ENCODE measurements at regions not wholly inside any gene's neighbourhood (a gene's known extent, or its start where the extent isn't known, plus 50 kb on each side); places are given as distances from the start of the nearest gene placed in this dataset.

DNA sequence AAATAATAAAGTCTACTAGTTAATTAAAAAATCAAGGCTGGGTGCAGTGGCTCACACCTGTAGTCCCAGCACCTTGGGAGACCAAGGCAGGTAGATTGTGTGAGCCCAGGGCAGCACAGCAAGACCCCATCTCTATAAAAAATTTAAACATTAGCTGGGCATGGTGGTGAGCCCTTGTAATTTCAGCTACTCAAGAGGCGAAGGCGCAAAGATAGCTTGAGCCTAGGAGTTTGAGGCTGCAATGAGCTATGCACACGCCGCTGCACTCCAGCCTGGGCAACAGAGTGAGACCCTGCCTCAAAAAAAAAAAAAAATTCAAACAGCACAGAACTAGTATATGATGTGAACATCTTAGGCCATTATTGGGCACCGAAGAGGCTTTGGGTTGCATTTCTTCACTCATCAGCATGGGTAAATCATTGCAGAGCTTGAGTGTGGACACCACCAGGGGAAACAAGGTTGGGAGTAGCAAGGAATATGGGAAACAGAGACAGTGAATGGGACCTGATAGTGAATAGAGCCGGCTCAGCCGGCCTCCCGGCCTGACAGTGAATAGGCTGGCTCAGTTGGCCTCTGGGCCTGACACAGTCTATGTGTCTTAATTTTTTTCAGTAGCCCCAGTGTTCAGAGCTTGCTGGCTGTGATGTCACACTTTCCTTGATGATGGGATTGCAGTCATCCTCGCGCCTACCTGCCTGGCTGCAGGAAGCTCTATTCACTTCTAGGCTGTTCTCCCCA, 89.1 kb upstream of the ERRFI1 start:
- no peak for DNase-seq (ENCODE audit: low spot score)

DNA sequence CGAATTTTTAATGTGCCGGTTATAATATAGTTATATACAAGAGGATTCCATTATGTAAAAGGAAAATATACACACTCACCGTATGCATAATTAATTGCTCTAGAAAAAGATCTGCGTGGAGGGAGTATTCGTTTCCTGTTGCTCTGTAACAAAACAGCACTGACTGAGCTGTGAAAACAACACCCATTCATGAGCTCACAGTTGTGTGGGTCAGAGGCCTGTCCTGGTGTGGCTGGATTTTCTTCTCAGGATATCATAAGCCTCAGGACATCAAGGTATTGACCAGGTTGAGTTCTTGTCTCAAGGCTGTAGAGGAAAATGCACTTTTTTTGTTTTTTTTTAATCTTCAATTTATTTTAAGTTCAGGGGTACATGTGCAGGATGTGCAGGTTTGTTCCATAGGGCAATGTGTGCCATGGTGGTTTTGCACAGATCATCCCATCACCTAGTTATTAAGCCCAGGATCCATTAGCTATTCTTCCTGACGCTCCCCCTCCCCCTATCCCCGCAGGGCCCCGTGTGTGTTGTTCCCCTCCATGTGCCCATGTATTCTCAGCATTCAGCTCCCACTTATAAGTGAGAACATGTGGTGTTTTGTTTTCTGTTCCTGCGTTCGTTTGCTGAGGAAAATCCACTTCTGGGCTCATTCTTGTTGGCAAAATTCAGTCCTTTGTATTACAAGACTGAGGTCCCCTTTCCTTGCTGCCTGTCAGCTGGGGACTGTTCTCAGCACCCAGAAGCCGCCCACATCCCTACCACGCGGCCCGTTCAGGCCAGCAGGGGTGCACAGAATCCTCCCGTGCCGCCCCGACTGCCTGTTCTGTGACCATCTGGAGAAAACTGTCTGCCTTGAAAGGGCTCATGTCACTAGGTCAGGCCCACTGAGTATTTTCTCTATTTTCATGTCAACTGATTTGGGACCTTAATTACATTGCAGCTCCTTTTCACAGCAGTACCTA, 87.4 kb upstream of the ERRFI1 start:
- no peak for DNase-seq (ENCODE audit: low spot score)

DNA sequence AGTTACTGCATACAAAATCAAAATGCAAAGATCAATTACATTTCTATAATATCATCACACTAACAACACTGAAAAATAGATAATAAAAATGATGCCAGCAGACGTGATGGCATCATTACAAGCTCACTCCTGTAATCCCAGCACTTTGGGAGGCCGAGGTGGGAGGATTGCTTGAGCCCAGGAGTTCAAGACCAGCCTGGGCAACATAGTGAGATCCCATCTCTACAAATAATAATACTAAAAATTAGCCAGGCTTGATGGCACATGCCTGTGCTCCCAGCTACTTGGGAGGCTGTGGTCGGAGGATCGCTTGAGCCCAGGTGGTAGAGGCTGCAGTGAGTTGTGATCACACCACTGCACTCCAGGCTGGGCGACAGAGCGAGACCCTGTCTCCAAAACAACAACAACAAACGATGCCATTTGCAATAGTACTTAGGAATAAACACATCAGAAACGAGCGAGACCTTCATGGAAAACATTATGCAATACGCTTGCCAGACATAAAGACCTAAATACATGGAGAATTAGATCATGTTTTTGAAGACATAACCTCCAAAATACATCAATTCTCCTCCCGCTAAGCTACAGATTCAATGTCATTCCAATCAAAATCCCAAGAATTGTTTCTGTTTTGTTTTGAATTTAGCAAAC, 86.6 kb upstream of the ERRFI1 start:
- no peak for DNase-seq (ENCODE audit: low spot score)

DNA sequence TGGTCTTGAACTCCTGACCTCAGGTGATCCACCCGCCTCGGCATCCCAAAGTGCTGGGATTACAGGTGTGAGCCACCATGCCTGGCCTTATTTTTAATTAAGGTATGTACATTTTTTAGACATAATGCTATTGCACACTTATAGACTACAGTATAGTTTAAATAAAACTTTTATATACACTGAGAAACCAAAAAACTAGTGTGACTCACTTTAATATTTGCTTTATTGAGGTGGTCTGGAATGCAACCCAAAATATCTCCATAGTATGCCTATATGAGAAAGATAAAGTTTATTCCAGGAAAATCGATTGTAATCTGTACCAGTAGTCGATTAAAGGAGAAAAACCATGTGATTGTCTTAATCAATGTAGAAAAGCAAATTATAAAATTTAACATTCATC, 85.5 kb upstream of the ERRFI1 start:
- DNase-seq (ENCODE audit: low spot score), result no peak

DNA sequence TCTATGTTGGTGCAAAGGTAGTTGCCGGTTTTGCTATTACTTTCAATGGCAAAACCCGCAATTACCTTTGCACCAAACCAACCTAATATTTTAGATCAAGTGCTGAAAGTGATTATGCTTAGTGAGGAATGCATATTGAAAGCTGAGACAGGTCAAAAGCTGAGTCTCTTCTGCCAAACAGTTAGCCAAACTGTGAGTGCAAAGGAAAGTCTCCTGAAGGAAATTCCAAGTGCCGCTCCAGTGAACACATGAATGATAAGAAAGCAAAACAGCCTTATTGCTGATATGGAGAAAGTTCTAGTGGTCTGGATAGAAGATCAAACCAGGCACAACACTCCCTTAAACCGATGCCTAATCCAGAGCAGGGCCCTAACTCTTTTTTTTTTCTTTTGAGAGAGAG, 83.1 kb upstream of the ERRFI1 start:
- DNase-seq (ENCODE audit: low spot score), result no peak

DNA sequence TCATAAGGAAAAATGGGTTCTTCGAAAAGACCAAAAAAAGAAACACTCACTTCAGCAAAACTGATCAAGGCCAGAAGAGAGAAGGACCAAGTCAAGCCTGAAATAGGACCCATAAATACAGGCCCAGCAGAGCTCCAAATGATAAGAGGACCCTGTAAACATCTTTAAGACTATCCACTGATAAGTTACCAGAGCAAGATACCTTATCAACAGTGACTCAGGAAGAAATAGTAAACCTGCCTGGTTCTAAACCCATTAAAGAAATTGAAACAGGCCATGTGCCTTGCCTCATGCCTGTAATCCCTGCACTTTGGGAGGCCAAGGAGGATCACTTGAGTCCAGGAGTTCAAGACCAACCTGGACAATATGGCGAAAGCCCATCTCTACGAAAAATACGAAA, 81.8 kb upstream of the ERRFI1 start:
- no peak for DNase-seq (ENCODE audit: low spot score)

DNA sequence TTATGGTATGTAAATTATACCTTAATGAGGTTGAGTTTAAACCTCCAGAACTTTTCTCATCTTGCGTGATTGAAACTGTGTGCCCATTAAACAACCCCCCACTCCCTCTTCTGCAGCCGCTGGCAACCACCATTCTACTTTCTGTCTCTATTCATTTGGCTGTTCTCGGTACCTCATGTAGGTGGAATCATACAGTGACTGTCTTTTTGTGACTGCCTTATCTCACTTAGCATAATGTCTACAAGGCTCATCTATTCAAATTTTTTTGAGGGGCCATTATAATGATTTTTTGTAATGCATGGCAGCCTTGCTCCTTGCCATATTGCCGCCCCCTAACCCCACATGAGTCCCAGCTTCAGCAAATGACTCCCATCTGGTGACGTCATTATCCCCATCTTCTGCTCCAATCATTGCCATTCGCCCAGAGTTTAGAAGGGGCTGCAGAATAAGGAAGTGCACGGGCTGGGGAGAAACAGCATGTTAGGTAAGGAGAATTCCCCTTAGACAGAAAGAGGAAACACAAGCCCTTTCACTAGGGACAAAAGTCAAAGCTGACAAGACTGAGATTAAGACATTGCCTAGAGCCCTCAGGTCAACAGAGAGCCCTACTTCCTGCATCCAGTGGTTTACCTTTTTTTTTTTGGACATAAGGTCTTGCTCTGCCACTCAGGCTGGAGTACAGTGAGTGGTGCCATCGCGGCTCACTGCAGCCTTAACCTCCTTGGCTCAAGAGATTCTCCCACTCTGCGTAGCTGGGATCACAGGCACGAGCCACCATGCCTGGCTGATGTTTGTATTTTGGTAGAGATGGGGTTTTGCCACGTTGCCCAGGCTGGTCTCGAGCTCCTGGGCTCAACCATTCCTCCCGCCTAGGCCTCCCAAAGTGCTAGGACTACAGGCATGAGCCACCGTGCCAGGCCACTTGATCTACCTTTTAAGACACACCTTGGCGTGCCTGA, 78.4 kb upstream of the ERRFI1 start:
- no peak for DNase-seq (ENCODE audit: low spot score)

DNA sequence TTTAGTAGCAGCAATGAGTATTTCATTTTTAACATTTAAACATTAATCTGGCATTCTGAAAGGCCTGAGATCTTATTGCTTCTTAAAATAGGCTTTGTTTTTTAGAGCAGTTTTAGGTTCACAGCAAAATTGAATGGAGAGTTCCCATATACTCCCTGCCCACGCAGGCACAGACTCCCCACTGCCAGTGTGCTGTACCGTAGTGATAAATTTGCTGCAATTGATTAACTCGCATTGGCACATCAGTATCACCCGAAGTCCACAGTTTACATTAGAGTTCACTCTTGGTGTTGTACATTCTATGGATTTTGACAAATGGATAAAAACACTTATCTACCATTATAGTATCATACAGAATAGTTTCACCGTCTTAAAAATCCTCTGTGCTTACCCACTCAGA, 71.8 kb upstream of the ERRFI1 start:
- no peak for DNase-seq (ENCODE audit: low spot score)

DNA sequence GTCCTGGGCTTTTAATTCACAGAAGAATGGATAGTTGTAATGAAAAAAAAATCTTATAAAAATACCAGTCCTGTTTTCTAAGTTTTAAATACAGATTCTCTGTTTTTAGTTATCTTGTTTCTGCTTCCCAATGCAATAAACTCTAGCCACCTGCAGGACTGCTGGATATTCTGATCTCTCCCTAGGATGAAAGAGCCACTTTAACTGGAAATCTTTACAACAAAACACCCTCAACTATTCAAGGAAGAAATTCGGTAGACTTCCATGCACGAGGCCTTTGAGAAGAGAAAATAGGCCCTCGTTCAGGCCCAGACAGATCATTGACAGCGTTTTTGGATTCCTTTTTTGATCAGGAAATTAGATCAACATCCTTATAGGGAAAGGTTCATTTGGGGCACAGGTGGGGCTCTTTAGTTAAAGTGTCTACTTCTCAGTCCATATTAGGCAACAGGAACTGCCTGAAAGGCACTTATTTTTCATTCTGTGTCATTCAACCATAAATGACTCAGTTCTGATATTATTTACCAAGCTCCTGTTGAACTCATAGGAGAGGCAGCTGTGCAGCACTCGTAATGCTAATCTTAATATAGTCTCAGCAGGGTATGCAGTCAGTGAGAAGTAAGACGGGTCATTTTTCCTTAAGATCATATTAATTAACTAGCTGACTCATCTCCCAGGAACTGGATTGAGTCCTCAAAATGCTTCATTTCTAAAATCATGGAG, 71.1 kb upstream of the ERRFI1 start:
- no peak for DNase-seq (ENCODE audit: low spot score)

DNA sequence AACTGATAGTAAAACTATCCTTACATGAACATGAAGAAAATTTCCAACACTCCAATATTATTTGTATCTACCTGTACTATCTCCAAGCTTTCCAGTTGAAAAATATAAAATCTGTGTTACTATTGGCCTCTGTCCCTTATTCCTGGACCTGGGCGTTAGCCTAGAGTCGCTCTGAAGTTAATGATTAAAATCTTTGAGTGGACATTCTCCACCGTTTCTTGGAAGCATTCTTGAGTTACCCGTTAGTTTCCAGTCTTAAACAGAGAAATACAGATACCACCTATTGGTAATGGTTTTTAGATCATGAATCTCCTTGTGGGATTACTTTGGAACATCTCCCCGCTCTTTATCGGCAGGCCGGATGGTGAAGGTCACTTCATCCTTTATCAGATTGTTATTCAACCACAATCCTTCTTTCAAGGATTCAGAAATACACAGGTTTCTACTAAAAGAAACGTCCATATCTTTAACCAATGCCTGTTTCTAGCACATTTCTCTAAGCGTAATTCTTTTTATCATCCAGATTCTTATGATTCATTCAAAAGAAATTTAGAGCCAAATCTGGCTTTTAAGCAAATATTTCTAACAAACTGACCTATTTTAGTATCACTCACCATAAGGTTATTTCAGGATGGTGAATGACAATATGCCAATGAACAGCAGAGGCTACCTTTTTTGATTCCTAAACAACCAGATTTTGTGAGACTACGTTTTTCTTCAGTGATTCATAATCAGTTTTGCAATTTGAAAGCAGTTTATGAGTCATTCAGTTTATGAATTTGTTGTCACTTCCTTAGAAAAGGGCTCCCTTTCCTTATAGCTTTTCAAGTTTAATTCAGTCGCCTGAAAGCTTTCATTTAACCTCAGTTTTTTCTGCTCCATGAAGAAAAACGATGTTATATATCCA, 70.2 kb upstream of the ERRFI1 start:
- DNase-seq (ENCODE audit: low spot score), result no peak

DNA sequence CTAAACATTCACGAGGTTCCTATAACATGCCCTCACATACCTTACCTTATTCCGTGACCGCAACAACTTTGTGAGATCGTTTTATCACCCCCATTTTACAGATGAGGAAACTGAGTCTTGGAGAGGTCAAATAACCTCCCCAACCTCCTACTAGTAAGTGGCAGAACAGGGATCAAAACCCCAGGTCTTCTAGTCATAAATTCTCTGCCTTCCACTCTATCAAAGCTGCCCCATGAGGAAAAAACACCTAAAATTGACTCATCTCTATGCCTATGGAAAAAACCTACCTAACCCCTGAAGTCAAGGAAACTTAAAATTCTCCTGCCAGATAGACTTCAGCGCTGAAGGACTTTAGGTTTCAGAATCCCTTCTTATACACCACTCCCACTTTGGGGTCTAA, 69.5 kb upstream of the ERRFI1 start:
- DNase-seq (ENCODE audit: low spot score), result no peak

DNA sequence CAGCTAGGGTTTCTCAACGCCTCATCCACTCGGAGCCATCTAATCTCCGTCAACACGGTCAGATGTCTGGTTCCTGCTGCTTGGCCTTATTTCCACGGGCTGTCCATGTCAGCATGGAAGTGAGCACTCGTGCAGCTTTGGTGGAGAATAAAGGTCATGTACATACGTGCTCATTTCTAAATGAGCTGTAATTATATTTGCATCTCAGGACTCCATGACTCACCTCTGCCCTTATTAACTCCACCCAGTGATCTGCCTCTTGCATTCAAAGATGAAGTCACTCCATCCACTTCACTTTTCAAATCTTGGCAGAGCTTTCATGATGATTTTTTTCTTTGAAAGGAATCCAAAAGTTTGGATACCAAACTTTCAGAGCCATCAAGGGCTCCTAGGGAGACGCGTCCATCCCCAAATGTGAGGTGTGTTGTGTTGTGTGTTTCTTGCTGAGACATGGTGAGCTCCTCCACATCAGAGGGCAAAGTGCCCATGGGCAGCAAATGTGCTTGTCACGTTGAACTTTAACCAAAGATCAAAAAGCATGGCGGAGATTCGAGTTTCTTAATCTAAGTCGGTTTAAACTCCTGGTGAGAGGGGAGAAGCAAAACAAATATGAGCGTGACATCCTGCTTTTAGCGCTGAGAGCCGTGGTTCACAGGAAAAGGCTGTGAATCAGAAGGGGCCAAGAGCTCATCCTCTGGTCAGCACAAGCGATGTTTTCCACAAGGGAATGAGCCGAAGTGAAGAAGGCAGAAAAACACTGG, 68.6 kb upstream of the ERRFI1 start:
- peak; percentile 23 for DNase-seq (ENCODE audit: low spot score)

DNA sequence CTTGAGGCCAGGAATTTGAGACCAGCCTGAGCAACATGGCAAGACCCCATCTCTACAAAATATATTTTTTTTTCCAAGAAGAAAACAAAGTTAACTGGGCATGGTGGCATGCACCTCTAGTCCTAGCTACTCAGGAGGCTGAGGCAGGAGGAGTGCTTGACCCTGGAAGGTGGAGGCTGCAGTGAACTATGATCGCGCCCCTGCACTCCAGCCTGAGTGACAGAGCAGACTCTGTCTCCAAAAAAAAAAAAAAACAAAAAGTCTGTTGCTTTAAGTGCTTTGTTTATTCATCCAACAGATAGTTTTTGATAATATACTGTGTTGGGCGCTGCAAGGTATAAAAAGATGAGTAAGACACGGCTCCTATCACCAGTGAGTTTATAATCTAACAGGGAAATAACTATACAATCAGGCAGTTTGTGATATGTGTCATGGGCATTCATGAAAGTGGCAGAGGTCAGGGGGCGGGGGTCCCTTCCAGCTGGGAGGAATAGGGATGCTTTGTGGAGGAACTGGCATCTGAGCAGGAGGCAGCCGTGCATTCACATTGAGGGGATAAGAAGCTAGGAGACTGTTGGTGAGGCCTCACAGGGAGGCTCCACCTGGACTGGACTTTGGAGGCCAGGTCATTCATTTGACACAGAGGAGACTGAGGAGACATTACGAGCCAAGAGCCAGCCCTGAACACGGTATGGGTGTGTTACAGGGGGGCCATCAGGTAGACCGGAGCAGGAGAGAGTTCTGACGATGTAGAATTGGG, 67.3 kb upstream of the ERRFI1 start:
- no peak for DNase-seq (ENCODE audit: low spot score)

DNA sequence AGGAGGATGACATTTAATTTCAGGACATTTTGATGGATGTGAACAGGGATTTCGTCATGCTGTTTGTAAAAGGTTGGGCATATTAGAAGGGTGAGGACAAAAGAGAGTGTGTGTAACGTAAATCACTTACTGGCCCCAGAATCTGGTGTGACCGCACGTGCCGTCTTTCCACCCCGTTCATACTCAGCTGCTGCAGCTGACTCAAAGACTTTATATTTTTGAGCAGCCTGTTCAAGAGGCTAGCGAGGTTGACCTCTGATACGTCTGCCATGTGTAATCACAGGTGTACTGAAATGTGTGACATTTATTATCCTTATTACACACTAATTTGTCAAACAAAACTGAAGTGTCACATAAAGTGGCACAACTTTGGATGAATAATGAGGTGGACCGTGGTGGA, 66.5 kb upstream of the ERRFI1 start:
- no peak for DNase-seq (ENCODE audit: low spot score)

DNA sequence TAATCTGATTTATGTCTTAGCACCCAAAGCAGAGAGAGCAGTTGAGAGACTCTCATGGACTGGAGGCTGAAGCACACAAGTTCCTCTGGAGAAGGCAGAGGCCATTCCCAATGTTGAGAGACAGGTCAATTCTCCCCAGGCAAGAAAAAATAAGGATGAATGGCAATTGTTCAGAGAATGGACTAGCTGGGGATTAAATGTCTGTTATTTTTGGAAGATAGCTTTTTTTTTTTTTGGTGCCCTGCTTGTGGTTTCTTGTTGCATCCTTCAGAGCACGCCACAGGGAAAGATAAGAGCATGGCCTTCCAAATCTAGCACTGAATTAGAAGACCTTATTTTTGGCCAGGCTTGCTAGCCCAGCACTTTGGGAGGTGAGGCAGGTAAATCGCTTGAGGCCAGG, 65.6 kb upstream of the ERRFI1 start:
- no peak for DNase-seq (ENCODE audit: low spot score)

DNA sequence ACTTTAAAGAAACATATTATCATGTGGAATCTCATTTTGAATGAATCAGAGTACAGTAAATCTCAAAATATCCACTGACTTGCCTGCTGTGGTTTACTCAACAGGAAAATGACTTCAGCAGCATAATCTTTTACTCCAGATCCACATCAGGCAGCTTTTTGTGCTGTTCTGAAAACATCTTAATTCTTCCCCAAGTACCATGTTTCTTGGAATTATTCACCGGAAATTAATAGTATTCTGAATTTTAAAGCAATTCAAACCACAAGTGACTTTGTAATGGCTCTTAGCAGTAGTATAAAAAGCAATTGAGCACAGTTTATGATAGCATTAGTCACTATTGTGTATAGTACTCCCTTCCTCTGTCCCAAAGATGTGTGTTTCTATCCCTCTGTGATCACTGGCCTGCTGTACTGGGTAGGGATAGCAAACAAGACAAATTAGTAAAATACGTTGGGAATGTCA, 64.2 kb upstream of the ERRFI1 start:
- DNase-seq (ENCODE audit: low spot score), result no peak

DNA sequence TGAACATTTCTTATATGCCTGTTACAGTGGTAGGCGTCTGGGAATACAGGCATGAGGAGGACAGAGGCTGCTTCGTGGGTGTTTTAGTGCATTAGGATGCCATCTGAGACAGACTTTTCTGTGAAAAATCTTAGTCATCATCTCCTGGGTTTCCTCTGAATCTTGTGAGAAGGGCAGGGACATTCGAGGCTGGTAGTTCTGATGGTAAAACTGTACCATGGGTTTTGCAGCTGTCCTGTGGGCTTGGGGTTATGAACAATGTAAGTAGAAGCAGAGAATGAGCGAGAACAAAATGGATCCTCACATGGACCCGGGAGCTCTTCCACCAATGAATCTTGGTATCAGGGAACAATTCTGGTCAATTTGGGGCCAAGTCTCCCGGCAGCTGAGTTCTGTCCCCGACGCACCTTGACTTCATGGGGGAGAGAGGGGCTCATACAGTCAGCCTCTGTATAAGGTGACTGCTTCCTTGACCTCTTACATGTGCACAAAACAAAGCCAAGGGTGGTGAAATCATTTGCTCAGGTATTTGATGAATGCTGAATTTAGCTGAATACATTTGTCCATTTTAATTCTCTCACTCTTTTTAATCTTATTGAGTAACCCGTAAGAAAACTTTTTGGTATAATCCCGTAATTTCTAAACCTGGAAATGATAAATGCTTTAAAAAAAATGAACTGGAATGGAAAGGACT, 63.6 kb upstream of the ERRFI1 start:
- DNase-seq (ENCODE audit: low spot score), result no peak

All from mucosa of gallbladder (tissue), 1 donor.